Progenitor cell of endocrine pancreas (in vitro differentiated cells): ENCODE measurements at regions not wholly inside any gene's neighbourhood (a gene's known extent, or its start where the extent isn't known, plus 50 kb on each side); places are given as distances from the start of the nearest gene placed in this dataset.

ENCODE experiments used
- DNase-seq: peaks from one replicate; pipeline ENCODE4 v3.0.0; 2021; ENCODE audit warnings: low spot score; ENCODE audit not compliant: unreplicated experiment
- H3K27ac Mint-ChIP-seq: 2 replicates; pipeline ENCODE4 v1.8.0; 2021; ENCODE audit warnings: mild to moderate bottlenecking, moderate library complexity, mixed read lengths
- H3K27me3 Mint-ChIP-seq: 2 replicates; pipeline ENCODE4 v1.8.0; 2021; ENCODE audit warnings: mixed read lengths
- H3K36me3 Mint-ChIP-seq: 2 replicates; pipeline ENCODE4 v1.8.0; 2022; ENCODE audit warnings: mixed read lengths; ENCODE audit not compliant: insufficient read depth
- H3K4me1 Mint-ChIP-seq: 2 replicates; pipeline ENCODE4 v1.8.0; 2021; ENCODE audit warnings: low read depth, mixed read lengths
- H3K4me3 Mint-ChIP-seq: 2 replicates; pipeline ENCODE4 v1.8.0; 2021; ENCODE audit warnings: low read depth, mild to moderate bottlenecking, moderate library complexity, mixed read lengths
- H3K9me3 Mint-ChIP-seq: 2 replicates; pipeline ENCODE4 v1.8.0; 2021; ENCODE audit warnings: low read depth, mixed read lengths
- CTCF ChIP-seq: fragments of 200-600 bp; sonication (generic); IDR thresholded peaks from one replicate; pipeline ENCODE4 v1.5.0; 2021; ENCODE audit warnings: antibody characterized with exemption, mild to moderate bottlenecking; ENCODE audit not compliant: unreplicated experiment

DNA sequence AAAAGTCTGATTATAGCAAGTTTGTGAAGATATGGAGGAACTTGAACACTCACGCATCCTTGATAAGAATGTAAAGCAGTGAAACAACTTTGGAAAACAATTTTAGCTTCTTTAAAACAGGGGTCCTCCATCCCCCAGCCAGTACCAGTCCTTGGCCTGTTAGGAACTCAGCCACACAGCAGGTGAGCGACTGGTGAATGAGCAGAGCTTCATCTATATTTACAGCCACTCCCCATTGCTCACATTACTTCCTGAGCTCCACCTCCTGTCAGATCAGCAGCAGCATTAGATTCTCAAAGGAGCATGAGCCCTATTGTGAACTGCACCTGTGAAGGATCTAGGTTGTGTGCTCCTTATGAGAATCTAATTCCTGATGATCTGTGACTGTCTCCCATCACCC lies 530.3 kb upstream of the PRKX start:
- no peak for TF ChIP-seq CTCF
- H3K27me3 Mint-ChIP-seq, result no peaks in the 10 kb centered on the region
- H3K9me3 Mint-ChIP-seq, result peaks cover 4% of the 10 kb centered on the region
- H3K27ac Mint-ChIP-seq, result no peak overlapping the region
- H3K4me3 Mint-ChIP-seq, result no peak overlapping the region
- H3K4me1 Mint-ChIP-seq, result no peaks in the 10 kb centered on the region
- no peak for DNase-seq
- no peaks in the 10 kb centered on the region for H3K36me3 Mint-ChIP-seq

DNA sequence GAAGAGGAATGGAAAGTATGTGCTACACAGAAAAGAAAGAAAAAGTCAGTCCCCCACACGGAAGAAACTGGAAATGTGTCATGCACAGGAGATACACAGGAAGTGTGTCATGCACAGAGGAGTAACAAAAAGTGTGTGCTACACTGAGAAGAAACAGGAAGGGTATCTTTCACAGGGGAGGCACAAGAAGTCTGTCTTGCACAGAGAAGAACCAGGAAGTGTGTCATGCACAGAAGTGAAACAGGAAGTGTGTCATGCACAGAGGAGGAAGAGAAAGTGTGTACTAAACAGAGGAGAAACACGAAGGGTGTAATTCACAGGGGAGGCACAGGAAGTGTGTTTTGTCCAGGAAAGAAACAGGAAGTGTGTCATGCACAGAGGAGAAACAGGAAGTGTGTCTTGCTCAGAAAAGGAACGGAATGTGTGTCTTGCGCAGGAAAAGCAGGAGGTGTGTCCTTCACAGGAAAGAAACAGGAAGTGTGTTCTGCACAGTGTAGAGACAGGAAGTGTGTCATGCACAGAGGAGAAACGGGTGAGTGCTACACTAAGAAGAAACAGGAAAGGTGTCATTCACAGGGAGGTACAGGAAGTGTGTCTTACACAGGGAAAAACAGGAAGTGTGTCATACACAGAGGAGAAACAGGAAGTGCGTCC lies 527.2 kb upstream of the PRKX start:
- peaks cover 4% of the 10 kb centered on the region for H3K9me3 Mint-ChIP-seq
- no peak for TF ChIP-seq CTCF
- no peak for DNase-seq
- H3K27me3 Mint-ChIP-seq, result no peaks in the 10 kb centered on the region
- no peak overlapping the region for H3K4me3 Mint-ChIP-seq
- H3K4me1 Mint-ChIP-seq, result no peaks in the 10 kb centered on the region
- H3K36me3 Mint-ChIP-seq, result no peaks in the 10 kb centered on the region
- H3K27ac Mint-ChIP-seq, result no peak overlapping the region

GRCh38 chrX:4239650-4240540 lies 526.4 kb upstream of the PRKX start:
- H3K4me1 Mint-ChIP-seq, result no peaks in the 10 kb centered on the region
- no peaks in the 10 kb centered on the region for H3K27me3 Mint-ChIP-seq
- H3K27ac Mint-ChIP-seq, result no peak overlapping the region
- no peak for DNase-seq
- H3K4me3 Mint-ChIP-seq, result no peak overlapping the region
- no peak for TF ChIP-seq CTCF
- H3K36me3 Mint-ChIP-seq, result no peaks in the 10 kb centered on the region
- peaks cover 4% of the 10 kb centered on the region for H3K9me3 Mint-ChIP-seq

DNA sequence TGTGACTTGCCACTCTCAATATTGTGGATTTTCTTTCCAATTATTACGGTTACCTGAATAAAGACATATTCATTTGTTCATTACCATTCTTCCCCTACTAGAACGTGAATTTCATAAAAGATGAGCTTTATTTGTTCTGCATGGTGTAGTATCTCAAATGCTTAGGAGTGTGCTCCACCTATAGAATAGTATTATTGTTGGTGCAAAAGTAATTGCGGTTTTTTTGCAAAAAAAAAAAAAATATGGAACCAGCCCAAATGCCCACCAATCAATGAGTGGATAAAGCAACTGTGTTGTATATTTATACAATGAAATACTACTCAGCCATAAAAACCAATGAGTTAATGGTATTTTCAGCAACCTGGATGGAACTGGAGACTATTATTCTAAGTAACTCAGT lies 525.5 kb upstream of the PRKX start:
- no peak for DNase-seq
- Mint-ChIP-seq H3K27me3 (no peaks in the 10 kb centered on the region), H3K36me3 (no peaks in the 10 kb centered on the region), H3K9me3 (peaks cover 4% of the 10 kb centered on the region), H3K4me1 (peaks cover 4% of the 10 kb centered on the region), H3K4me3 (no peak overlapping the region), H3K27ac (no peak overlapping the region)
- no peak for TF ChIP-seq CTCF

DNA sequence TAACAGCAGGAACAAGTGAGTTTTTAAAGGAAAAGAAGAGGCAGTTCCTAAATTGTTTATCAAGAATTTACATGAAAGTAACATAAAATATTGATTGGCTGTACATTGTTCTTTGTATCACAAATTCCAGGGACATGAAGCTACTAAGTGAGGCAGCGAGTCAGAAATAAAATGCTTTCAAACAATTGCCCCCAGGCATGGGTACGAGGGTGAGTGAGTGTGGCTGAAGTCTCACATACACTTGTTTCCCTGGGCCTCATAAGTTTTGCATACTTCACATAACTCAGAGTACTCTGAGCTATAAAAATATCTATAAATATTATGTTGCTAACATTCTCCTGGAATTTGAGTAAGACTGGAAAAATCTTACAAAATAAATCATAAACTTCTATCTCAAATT lies 511.6 kb upstream of the PRKX start:
- Mint-ChIP-seq H3K9me3 (peaks cover 6% of the 10 kb centered on the region), H3K36me3 (no peaks in the 10 kb centered on the region), H3K4me1 (no peaks in the 10 kb centered on the region), H3K27ac (no peak overlapping the region), H3K27me3 (no peaks in the 10 kb centered on the region), H3K4me3 (no peak overlapping the region)
- TF ChIP-seq CTCF, result no peak
- no peak for DNase-seq
